CD4-positive, alpha-beta T cell treated with Interleukin-10 for 1 hour (primary cell): ENCODE measurements at regions not wholly inside any gene's neighbourhood (a gene's known extent, or its start where the extent isn't known, plus 50 kb on each side); places are given as distances from the start of the nearest gene placed in this dataset.
"Not testable (repeated sequence)": the region's sequence is repeated elsewhere in the genome, so short reads cannot be mapped to it uniquely, and the experiment has no call there.

Experiments used
- DNase-seq: peaks from one replicate; pipeline ENCODE4 v3.0.0-alpha.2; 2020

- DNase-seq = no peak
Measured at GRCh38 chr1:30550365-30551220, 172.8 kb downstream of the MATN1 start.

- DNase-seq = not testable (repeated sequence)
Measured at GRCh38 chr1:30549872-30550271, 173.5 kb downstream of the MATN1 start.

- DNase-seq = no peak
Measured at GRCh38 chr1:30548294-30548693, 175.1 kb downstream of the MATN1 start.

GRCh38 chr1:30547326-30547725, 176.1 kb downstream of the MATN1 start:
- DNase-seq = not testable (repeated sequence)

GRCh38 chr1:30545365-30545764, 178.0 kb downstream of the MATN1 start:
- no peak for DNase-seq

- no peak for DNase-seq
Measured at GRCh38 chr1:30541721-30542485, 181.5 kb downstream of the MATN1 start.

- no peak for DNase-seq
Measured at GRCh38 chr1:30540611-30541192, 182.7 kb downstream of the MATN1 start.

GRCh38 chr1:30539884-30540283, 183.5 kb downstream of the MATN1 start:
- DNase-seq = no peak

GRCh38 chr1:30538993-30539867, 184.2 kb downstream of the MATN1 start:
- DNase-seq = no peak

- DNase-seq = no peak
Measured at GRCh38 chr1:30538226-30538992, 185.0 kb downstream of the MATN1 start.

GRCh38 chr1:30537279-30537678, 186.1 kb downstream of the MATN1 start:
- DNase-seq = no peak

- no peak for DNase-seq
Measured at GRCh38 chr1:30536530-30536929, 186.9 kb downstream of the MATN1 start.

- DNase-seq = no peak
Measured at GRCh38 chr1:30535595-30536325, 187.6 kb downstream of the MATN1 start.

- no peak for DNase-seq
Measured at GRCh38 chr1:30534551-30534940, 188.8 kb downstream of the MATN1 start.

GRCh38 chr1:30533796-30534550, 189.4 kb downstream of the MATN1 start:
- no peak for DNase-seq

GRCh38 chr1:30533141-30533540, 190.2 kb downstream of the MATN1 start:
- DNase-seq = no peak

GRCh38 chr1:30532621-30533020, 190.8 kb downstream of the MATN1 start:
- no peak for DNase-seq

GRCh38 chr1:30527511-30528140, 195.8 kb downstream of the MATN1 start:
- no peak for DNase-seq

GRCh38 chr1:30526652-30527345, 196.6 kb downstream of the MATN1 start:
- no peak for DNase-seq
